ENCODE measurements at regions not wholly inside any gene's neighbourhood (a gene's known extent, or its start where the extent isn't known, plus 50 kb on each side); places are given as distances from the start of the nearest gene placed in this dataset.

DNA sequence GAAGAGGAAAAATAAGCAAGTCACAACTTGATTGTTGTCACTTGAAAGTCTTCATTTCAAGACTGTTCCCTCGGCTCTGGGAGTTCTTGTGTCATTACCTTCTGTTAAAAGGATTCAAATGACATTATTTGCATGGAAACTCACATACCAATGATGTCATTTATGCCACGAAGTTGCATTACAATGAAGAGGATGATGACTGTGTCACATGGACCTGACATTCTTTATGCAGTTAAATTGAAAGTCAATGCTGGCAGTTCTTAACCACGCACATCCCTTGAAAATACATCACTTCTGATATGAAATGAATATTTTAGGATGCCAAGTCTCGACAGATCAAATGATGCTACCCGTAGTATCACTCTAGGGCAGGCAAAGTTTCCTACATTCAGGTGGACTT lies 1069.5 kb downstream of the VRK1 start:
- TF ChIP-seq MAX (IDR thresholded peaks at IDR 0.05) (no peak), TEAD4 (IDR thresholded peaks at IDR 0.05) (no peak), EP300 (IDR thresholded peaks at IDR 0.05; ENCODE audit: borderline replicate concordance) (no peak), TCF12 (IDR thresholded peaks at IDR 0.05; ENCODE audit: low read depth) (no peak), CEBPB (IDR thresholded peaks at IDR 0.05) (no peak), REST (IDR thresholded peaks at IDR 0.05; ENCODE audit: low read depth) (no peak), RAD21 (IDR thresholded peaks at IDR 0.05; ENCODE audit: low read depth) (no peak)
